Activated T-helper 2 cell treated with anti-CD3 and anti-CD28 coated beads, Interferon-gamma antibody, Interleukin-2, Interleukin-4, amounts not matched to agents 10 μg/mL and 5 μg/mL and 100 μg/mL, durations not matched to agents 14 hours and 24 hours and 36 hours (primary cell): ENCODE measurements at regions not wholly inside any gene's neighbourhood (a gene's known extent, or its start where the extent isn't known, plus 50 kb on each side); places are given as distances from the start of the nearest gene placed in this dataset.
"Not testable (repeated sequence)": the region's sequence is repeated elsewhere in the genome, so short reads cannot be mapped to it uniquely, and the experiment has no call there.

Experiments used
- DNase-seq: peaks from one replicate; pipeline ENCODE4 v3.0.0; 2021; ENCODE audit warnings: low spot score
- H3K27ac Mint-ChIP-seq: one replicate; pipeline ENCODE4 v1.8.0; 2021; ENCODE audit warnings: mixed read lengths
- H3K27me3 Mint-ChIP-seq: one replicate; pipeline ENCODE4 v1.8.0; 2021; ENCODE audit warnings: low read depth, mixed read lengths
- H3K36me3 Mint-ChIP-seq: one replicate; pipeline ENCODE4 v1.8.0; 2021; ENCODE audit warnings: low read depth, mixed read lengths
- H3K4me1 Mint-ChIP-seq: one replicate; pipeline ENCODE4 v1.8.0; 2021; ENCODE audit warnings: low read depth, mixed read lengths
- H3K4me3 Mint-ChIP-seq: one replicate; pipeline ENCODE4 v1.8.0; 2021; ENCODE audit warnings: low read depth, mild to moderate bottlenecking, moderate library complexity, mixed read lengths
- H3K9me3 Mint-ChIP-seq: one replicate; pipeline ENCODE4 v1.8.0; 2021; ENCODE audit warnings: mixed read lengths
- intact Hi-C: fragments of 100-400 bp; cut with micrococcal nuclease; formaldehyde crosslinking; loops from one replicate; pipeline ENCODE4 v1.15.1; 2023

DNA sequence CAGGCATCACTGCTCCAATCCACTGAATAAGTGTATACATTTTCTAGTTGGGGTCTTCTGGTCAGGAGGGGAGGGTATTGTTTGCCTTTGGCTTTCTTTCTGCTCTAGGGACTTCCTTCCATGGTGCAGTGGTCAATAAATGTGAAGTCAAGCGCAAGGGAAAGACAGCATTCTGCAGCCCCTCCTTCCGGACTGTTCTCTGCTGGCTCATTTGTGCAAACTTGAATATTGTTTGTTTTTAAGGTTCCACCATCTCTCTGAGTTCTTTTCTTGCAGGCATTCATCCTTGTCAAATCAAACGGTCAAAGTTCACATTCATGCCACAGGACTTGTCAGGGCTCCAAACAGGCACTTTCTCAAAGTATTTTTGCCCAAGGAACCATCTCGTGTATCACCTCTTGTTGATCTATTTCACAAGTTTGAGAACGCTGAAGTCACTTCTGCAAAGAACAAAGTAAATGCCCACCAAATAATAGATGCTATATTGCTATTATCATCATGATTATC lies 205.6 kb upstream of the KAZN start:
- Mint-ChIP-seq H3K27me3 (no peaks in the 10 kb centered on the region), H3K4me1 (no peaks in the 10 kb centered on the region), H3K36me3 (no peaks in the 10 kb centered on the region), H3K9me3 (peaks cover 8% of the 10 kb centered on the region), H3K27ac (no peak overlapping the region), H3K4me3 (no peak overlapping the region)
- DNase-seq: no peak
- intact Hi-C loops: no loop called here

- H3K4me3 Mint-ChIP-seq: no peak overlapping the region
- intact Hi-C loops: no loop called here
- H3K27ac Mint-ChIP-seq: no peak overlapping the region
- H3K9me3 Mint-ChIP-seq: no peaks in the 10 kb centered on the region
- DNase-seq: no peak
- H3K36me3 Mint-ChIP-seq: no peaks in the 10 kb centered on the region
- no peaks in the 10 kb centered on the region for H3K27me3 Mint-ChIP-seq
- H3K4me1 Mint-ChIP-seq: no peaks in the 10 kb centered on the region
Observed at GRCh38 chr1:14396100-14396499, 202.4 kb upstream of the KAZN start.

GRCh38 chr1:14403961-14404645 lies 194.4 kb upstream of the KAZN start:
- H3K27me3 Mint-ChIP-seq: no peaks in the 10 kb centered on the region
- H3K4me1 Mint-ChIP-seq: no peaks in the 10 kb centered on the region
- H3K27ac Mint-ChIP-seq: no peak overlapping the region
- DNase-seq: no peak
- no peaks in the 10 kb centered on the region for H3K9me3 Mint-ChIP-seq
- intact Hi-C loops: no loop called here
- H3K36me3 Mint-ChIP-seq: no peaks in the 10 kb centered on the region
- no peak overlapping the region for H3K4me3 Mint-ChIP-seq

DNA sequence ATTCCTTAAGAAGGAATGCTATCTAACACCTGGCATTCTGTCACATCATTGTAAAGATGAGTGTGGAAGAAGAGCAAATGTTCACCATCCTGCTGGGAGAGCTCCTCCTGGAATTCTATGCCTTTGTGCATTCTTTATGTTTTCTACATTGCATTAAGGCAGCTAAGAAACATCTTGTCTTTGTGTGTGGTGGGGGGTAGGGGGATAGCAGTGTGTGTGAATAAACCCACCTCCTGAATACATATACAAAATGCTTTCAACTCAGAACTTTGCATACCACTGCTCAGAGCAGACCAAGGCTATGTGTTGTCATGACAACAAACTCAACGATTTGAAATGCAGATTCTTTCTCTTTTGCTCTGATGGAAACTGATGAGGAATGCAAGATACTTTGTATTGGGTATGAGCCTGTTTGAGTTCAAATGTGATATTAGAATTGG lies 193.6 kb upstream of the KAZN start:
- Mint-ChIP-seq H3K4me3 (no peak overlapping the region), H3K4me1 (no peaks in the 10 kb centered on the region), H3K36me3 (no peaks in the 10 kb centered on the region), H3K27me3 (no peaks in the 10 kb centered on the region), H3K9me3 (no peaks in the 10 kb centered on the region), H3K27ac (no peak overlapping the region)
- intact Hi-C loops: no loop called here
- DNase-seq: no peak

DNA sequence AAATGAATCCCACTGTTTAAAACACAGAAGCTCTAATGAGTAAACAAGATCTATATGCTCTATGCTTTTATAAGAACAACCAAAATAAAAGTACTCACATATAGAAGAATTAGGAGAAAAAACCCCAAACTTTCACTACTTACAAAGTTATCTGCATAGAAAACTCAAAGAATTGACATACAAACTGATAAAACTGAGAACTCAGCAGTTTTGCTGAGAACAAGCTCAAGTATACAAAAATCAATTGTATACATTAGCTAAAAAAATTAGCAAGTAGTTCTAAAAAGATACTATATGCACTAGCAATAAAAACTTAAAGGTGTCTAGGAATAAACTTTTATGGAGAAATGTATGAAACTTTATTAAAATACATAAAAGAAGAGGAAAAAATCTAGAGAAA lies 186.2 kb upstream of the KAZN start:
- H3K27me3 Mint-ChIP-seq: no peaks in the 10 kb centered on the region
- intact Hi-C loops: no loop called here

GRCh38 chr1:14413819-14414490 lies 184.5 kb upstream of the KAZN start:
- DNase-seq: no peak
- intact Hi-C loops: no loop called here
- no peaks in the 10 kb centered on the region for H3K36me3 Mint-ChIP-seq

More for the DNA sequence above, 186.2 kb upstream of the KAZN start:
- H3K4me3 Mint-ChIP-seq: no peak overlapping the region
- H3K36me3 Mint-ChIP-seq: no peaks in the 10 kb centered on the region
- DNase-seq: no peak
- no peaks in the 10 kb centered on the region for H3K4me1 Mint-ChIP-seq
- no peaks in the 10 kb centered on the region for H3K9me3 Mint-ChIP-seq
- H3K27ac Mint-ChIP-seq: no peak overlapping the region

GRCh38 chr1:14415396-14415795 lies 183.1 kb upstream of the KAZN start:
- intact Hi-C loops: no loop called here
- no peak for DNase-seq
- no peak overlapping the region for H3K4me3 Mint-ChIP-seq
- H3K27ac Mint-ChIP-seq: no peak overlapping the region
- no peaks in the 10 kb centered on the region for H3K36me3 Mint-ChIP-seq
- no peaks in the 10 kb centered on the region for H3K4me1 Mint-ChIP-seq
- no peaks in the 10 kb centered on the region for H3K9me3 Mint-ChIP-seq
- H3K27me3 Mint-ChIP-seq: no peaks in the 10 kb centered on the region

More at GRCh38 chr1:14413819-14414490, 184.5 kb upstream of the KAZN start:
- Mint-ChIP-seq H3K9me3 (no peaks in the 10 kb centered on the region), H3K27me3 (no peaks in the 10 kb centered on the region), H3K4me3 (no peak overlapping the region), H3K4me1 (no peaks in the 10 kb centered on the region), H3K27ac (no peak overlapping the region)

GRCh38 chr1:14419778-14420218 lies 178.7 kb upstream of the KAZN start:
- H3K36me3 Mint-ChIP-seq, H3K9me3 Mint-ChIP-seq, H3K4me1 Mint-ChIP-seq, DNase-seq, H3K4me3 Mint-ChIP-seq, H3K27ac Mint-ChIP-seq, H3K27me3 Mint-ChIP-seq, intact Hi-C loops: not testable (repeated sequence)

GRCh38 chr1:14420686-14421085 lies 177.8 kb upstream of the KAZN start:
- DNase-seq: no peak
- no peaks in the 10 kb centered on the region for H3K9me3 Mint-ChIP-seq
- intact Hi-C loops: no loop called here
- H3K27me3 Mint-ChIP-seq: no peaks in the 10 kb centered on the region
- H3K4me1 Mint-ChIP-seq: no peaks in the 10 kb centered on the region
- H3K36me3 Mint-ChIP-seq: no peaks in the 10 kb centered on the region
- no peak overlapping the region for H3K27ac Mint-ChIP-seq
- H3K4me3 Mint-ChIP-seq: no peak overlapping the region

- Mint-ChIP-seq H3K36me3 (no peaks in the 10 kb centered on the region), H3K27me3 (no peaks in the 10 kb centered on the region), H3K9me3 (no peaks in the 10 kb centered on the region), H3K27ac (no peak overlapping the region), H3K4me3 (no peak overlapping the region), H3K4me1 (no peaks in the 10 kb centered on the region)
- DNase-seq: no peak
- intact Hi-C loops: no loop called here
Observed at GRCh38 chr1:14421295-14421976, 177.0 kb upstream of the KAZN start.

DNA sequence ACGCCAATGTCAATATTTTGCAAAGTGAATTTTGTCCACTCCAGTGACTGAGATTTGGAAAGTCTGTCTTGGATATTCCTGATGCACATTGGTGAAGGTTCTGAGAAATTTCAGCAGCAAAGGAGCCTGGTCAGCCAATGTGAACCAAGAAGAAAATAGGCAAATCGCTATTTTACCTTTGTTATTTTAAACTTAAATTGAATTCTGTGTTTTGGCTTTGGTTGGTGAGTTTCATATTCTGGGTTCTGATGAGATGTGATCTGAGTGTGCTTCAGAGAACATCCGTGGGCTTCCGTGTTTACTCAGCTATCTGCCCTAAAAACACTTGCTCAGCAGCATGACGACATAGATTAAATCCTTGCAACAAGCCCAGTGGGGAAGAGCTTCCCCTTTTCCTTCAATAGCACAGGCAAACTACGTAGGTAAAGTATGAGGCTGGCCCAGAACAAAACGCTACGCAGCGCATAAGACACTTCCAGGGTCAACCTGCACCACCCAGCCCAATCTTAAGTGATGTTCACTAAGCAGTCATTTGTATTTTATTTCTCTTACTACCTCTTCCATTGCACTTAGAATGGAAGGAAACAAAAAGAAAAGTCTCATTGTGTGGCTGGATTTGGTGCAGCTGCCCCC lies 176.4 kb upstream of the KAZN start:
- H3K4me1 Mint-ChIP-seq: no peaks in the 10 kb centered on the region
- H3K4me3 Mint-ChIP-seq: no peak overlapping the region
- DNase-seq: no peak
- H3K9me3 Mint-ChIP-seq: no peaks in the 10 kb centered on the region
- no peaks in the 10 kb centered on the region for H3K27me3 Mint-ChIP-seq
- intact Hi-C loops: no loop called here
- no peak overlapping the region for H3K27ac Mint-ChIP-seq
- H3K36me3 Mint-ChIP-seq: no peaks in the 10 kb centered on the region

DNA sequence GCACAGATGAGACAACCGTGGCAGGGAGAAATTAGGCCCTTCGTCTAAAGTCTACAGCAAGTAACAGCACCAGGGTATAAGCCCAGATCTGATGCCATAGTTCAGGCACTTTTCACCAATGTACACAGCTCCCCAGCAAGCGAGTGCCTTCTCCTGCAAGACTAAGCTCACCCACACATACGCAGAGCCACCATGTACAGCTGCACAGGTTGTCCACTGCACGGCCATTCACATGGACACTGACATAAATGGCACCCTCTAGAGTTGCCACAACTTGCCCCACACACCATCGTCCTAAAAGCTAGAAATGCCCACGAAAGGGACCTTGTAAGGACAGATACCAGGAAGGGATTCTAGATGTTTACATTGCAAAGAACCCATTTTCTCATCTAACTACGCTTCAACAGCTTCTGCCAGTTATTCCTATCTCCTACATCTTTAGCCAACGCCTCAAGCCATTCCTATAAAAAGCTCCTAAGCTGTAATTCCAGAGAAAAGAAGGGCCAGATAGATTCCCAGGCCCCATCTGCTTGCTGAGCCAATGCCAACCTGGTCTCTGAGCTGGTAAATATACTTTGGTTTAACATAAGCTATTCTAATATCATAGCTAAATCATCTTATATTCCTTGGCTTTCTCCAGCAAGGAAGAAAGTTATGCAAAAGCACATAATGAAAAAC lies 174.0 kb upstream of the KAZN start:
- Mint-ChIP-seq H3K27ac (no peak overlapping the region), H3K27me3 (no peaks in the 10 kb centered on the region), H3K36me3 (no peaks in the 10 kb centered on the region), H3K4me3 (no peak overlapping the region), H3K4me1 (no peaks in the 10 kb centered on the region), H3K9me3 (no peaks in the 10 kb centered on the region)
- intact Hi-C loops: no loop called here
- no peak for DNase-seq
